Upper lobe of left lung (tissue), 4 donors: ENCODE measurements at regions not wholly inside any gene's neighbourhood (a gene's known extent, or its start where the extent isn't known, plus 50 kb on each side); places are given as distances from the start of the nearest gene placed in this dataset.

ENCODE experiments used
- POLR2AphosphoS5 ChIP-seq, 2 donors: sonication (generic); formaldehyde crosslinking; IDR thresholded peaks; one replicate each; pipeline ENCODE4 v1.5.1; 2017; ENCODE audit warnings: antibody characterized with exemption in 2 of 2
- TF ChIP-seq, protein P1 (sequence below), 6 experiments: fragments of 450-650 bp in 4 of 6; fragments of 200-600 bp in 2 of 6; sonication (generic) in 2 of 6; IDR thresholded peaks; one replicate each; pipeline ENCODE4 v1.5.1; 2016 to 2019; ENCODE audit warnings: antibody characterized with exemption in 6 of 6

DNA sequence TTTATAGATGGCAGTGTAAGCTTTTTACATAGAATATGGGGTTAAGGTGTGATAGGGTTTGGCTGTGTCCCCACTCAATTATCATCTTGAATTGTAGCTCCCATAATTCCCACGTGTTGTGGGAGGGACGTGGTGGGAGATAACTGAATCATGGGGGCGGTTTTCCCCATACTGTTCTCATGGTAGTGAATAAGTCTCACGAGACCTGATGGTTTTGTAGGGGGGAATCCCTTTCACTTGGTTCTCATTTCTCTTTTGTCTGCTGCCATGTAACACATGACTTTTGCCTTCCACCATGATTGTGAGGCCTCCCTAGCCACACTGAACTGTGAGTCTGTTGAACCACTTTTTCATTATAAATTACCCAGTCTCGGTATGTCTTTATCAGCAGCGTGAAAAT is 290.3 kb upstream of the B3GALT2 start:
- TF ChIP-seq, protein P1, sequence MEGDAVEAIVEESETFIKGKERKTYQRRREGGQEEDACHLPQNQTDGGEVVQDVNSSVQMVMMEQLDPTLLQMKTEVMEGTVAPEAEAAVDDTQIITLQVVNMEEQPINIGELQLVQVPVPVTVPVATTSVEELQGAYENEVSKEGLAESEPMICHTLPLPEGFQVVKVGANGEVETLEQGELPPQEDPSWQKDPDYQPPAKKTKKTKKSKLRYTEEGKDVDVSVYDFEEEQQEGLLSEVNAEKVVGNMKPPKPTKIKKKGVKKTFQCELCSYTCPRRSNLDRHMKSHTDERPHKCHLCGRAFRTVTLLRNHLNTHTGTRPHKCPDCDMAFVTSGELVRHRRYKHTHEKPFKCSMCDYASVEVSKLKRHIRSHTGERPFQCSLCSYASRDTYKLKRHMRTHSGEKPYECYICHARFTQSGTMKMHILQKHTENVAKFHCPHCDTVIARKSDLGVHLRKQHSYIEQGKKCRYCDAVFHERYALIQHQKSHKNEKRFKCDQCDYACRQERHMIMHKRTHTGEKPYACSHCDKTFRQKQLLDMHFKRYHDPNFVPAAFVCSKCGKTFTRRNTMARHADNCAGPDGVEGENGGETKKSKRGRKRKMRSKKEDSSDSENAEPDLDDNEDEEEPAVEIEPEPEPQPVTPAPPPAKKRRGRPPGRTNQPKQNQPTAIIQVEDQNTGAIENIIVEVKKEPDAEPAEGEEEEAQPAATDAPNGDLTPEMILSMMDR (IDR thresholded peaks at IDR 0.05), result no peak
- TF ChIP-seq POLR2AphosphoS5 (IDR thresholded peaks at IDR 0.05), result no peak
